Adrenal gland (tissue), 9 donors: ENCODE measurements at regions not wholly inside any gene's neighbourhood (a gene's known extent, or its start where the extent isn't known, plus 50 kb on each side); places are given as distances from the start of the nearest gene placed in this dataset.

Experiments
- DNase-seq, 7 donors: peaks; one replicate each; pipeline ENCODE4 v3.0.0-alpha.2; 2019 to 2020
- H3K27ac ChIP-seq, 5 donors: fragments of 200-600 bp; sonication (generic) in 4 of 5; 1 replicate in 3 of 5; 2 replicates in 2 of 5; pipeline versions ENCODE4 v1.5.1 to v1.8.0; 2016 to 2020; ENCODE audit warnings: mild to moderate bottlenecking in 1 of 5
- H3K27me3 ChIP-seq: fragments of 200-600 bp; 2 replicates; pipeline ENCODE4 v1.8.0; 2021
- H3K36me3 ChIP-seq, 2 donors: fragments of 200-600 bp; replicated peaks in 1 of 2; 1 replicate in 1 of 2; 2 replicates in 1 of 2; pipeline versions ENCODE4 v1.5.1 to v1.8.0; 2018 to 2022
- H3K4me1 ChIP-seq, 2 donors: fragments of 200-600 bp; replicated peaks in 1 of 2; 1 replicate in 1 of 2; 2 replicates in 1 of 2; pipeline versions ENCODE4 v1.5.1 to v1.8.0; 2018 to 2021
- H3K4me3 ChIP-seq, 4 donors: fragments of 200-600 bp; sonication (generic) in 3 of 4; one replicate each; pipeline ENCODE4 v1.5.1; 2016 to 2018
- H3K9me3 ChIP-seq, 3 donors: fragments of 200-600 bp; sonication (generic) in 1 of 3; replicated peaks in 1 of 3; 1 replicate in 2 of 3; 2 replicates in 1 of 3; pipeline versions ENCODE4 v1.5.1 to v1.8.0; 2016 to 2021
- POLR2A ChIP-seq, 2 donors: fragments of 450-650 bp; IDR thresholded peaks; one replicate each; pipeline ENCODE4 v1.6.1; 2017; ENCODE audit warnings: antibody characterized with exemption in 2 of 2, mild to moderate bottlenecking in 2 of 2, moderate library complexity in 1 of 2
- WGBS, 4 donors: extraction: QIAGEN DNeasy Blood & Tissue Kit in 2 of 4; methylation state at CpG; one replicate each; pipeline versions ENCODE4 v1.1.5 to v1.1.7; 2013 to 2017; 5-methylcytosine and 5-hydroxymethylcytosine counted together
- intact Hi-C, 2 donors: fragments of 100-400 bp; cut with DNase I; formaldehyde crosslinking; loops; one replicate each; pipeline versions ENCODE4 v1.14.1 to v1.15.0; 2022 to 2023
- TF ChIP-seq, protein P1 (sequence below), 6 experiments: fragments of 450-650 bp in 4 of 6; fragments of 200-600 bp in 2 of 6; sonication (generic) in 1 of 6; IDR thresholded peaks; 1 replicate in 5 of 6; 2 replicates in 1 of 6; pipeline versions ENCODE4 v1.5.1 to v1.8.0; 2016 to 2021; ENCODE audit warnings: antibody characterized with exemption in 6 of 6, mild to moderate bottlenecking in 2 of 6, moderate library complexity in 1 of 6
- donor health status: healthy with polysubstance abuse.
- donor health status: Bipolar disorder and iron deficiency.
- donor health status: DM: yes; HTN: yes; CAD: no.
- donor health status: DM: no; HTN: no; CAD: no.
- donor health status: DM: no; HTN: no; CAD: no.

DNA sequence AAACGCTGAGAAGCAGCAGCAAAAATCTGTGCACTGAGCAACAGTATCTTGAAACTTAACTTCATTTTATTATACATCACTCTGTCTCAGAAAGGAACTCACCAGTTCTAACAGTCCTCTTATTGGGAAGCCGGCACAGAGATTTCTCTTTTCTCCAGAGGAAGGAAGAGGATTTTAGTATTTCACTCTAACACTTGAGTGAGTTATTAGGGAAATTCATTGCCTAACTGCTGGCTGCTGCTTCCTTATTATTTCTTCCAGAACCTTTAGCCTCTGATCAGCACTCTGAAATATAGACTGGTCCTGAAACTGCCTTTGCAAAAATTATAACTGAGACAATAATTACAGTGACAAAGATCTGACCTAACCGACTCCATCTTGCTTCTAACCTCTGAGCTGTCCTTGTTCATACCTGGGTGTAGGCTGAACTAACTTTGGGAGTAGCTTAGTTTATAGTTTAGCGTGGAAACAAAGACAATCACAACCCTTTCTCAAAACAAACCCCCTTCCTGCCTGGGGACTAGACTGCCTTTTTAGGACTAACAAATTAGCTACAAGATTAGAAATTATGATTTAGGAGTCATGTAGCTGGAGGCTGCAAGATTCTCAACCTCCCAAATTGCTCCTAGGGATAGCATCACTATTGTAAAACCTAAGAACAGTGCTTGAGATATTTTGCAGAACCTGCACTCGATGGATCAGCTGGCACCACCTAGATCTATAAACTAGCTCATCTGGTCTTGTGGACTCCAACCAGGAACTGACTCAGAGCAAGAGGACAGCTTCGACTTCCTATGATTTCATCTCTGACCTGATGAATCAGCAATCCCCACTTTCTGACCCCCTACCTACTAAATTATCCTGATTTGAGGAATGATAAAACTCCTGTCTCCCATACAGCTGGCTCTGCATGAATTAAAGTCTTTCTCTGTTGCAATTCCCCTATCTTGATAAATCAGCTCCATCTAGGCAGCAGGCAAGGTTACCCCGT, 117.5 kb downstream of the DYRK2 start:
- H3K4me3 ChIP-seq = no peak overlapping the region
- H3K4me1 ChIP-seq = peaks cover 0 to 11% of the 10 kb centered on the region in 2 donors
- H3K27ac ChIP-seq = no peak overlapping the region
- TF ChIP-seq, protein P1, sequence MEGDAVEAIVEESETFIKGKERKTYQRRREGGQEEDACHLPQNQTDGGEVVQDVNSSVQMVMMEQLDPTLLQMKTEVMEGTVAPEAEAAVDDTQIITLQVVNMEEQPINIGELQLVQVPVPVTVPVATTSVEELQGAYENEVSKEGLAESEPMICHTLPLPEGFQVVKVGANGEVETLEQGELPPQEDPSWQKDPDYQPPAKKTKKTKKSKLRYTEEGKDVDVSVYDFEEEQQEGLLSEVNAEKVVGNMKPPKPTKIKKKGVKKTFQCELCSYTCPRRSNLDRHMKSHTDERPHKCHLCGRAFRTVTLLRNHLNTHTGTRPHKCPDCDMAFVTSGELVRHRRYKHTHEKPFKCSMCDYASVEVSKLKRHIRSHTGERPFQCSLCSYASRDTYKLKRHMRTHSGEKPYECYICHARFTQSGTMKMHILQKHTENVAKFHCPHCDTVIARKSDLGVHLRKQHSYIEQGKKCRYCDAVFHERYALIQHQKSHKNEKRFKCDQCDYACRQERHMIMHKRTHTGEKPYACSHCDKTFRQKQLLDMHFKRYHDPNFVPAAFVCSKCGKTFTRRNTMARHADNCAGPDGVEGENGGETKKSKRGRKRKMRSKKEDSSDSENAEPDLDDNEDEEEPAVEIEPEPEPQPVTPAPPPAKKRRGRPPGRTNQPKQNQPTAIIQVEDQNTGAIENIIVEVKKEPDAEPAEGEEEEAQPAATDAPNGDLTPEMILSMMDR (IDR thresholded peaks at IDR 0.05) = no peak
- intact Hi-C loops = no loop called here
- H3K36me3 ChIP-seq = no peaks in the 10 kb centered on the region
- WGBS, 4 donors = 61 to 67% (median 63%) methylated on average over 7 of the region's 7 CpGs
- no peaks in the 10 kb centered on the region for H3K27me3 ChIP-seq
- DNase-seq = peak in 4 of 7 donors; percentile 13 to 34 (median 27)
- H3K9me3 ChIP-seq = no peaks in the 10 kb centered on the region

DNA sequence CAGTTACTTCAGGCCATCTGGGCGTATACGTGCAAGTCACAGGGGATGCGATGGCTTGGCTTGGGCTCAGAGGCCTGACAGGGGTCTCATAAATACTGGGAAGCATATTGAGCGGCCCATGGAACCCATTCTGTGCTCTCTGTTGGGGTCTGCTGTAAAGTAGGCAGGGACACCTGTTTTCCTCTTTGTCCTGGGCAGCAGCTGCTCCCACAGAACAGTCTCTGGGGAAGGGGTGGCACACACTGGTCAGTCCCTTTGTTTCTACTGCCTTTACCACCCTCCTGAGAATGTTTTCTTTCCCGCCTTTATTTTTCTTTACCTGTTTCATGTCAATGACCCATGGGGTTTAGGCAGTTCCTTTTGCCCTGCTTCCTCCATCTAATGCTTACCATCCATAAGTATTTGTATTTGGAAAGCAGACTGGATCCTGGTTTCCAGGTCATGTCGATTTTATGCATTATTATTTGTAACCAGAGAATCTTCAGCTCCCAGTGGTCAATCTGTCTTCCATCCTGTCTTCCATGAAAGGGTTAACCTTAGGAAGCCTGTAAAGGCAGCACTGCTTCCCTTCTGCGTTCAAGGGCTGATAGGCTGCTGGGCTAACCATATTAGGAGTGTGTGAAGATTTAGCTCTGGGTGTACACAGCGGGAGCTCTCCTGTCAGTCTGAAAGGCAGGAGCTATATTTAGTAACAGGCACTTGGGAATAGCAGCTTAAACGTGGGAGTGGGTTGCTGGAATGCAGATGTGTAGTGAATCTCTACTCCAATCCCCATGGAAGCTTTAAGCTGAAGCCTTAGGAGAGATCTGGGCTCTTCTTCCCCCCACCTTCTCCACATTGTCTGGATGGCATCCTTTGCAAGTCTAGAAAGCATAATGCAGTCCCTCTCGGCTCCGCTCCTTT, 124.0 kb downstream of the DYRK2 start:
- intact Hi-C loops = no loop called here
- no peak overlapping the region for H3K27ac ChIP-seq
- WGBS, 4 donors = 44 to 59% (median 49%) methylated on average over 7 to 11 of the region's 11 CpGs

DNA sequence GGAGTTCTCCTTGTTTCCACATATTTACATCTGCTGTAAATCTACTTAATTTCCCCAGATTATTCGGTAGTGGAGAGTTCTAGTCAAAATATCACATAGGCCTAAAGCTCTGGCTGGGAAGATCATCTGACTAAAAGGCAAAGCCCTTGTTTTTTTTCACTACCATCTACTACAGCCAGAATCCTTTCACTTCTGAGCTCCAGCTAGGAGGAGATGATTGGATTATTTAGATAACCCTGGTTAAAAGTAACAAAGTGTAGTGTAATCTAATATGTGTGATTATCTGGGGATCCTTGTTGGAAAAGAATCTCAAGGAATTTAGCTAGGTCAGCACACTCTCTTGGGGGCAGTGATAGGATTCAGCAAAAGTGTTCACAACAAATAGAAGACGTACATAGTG, 125.4 kb downstream of the DYRK2 start:
- H3K4me1 ChIP-seq = no peaks in the 10 kb centered on the region
- intact Hi-C loops = no loop called here
- no peaks in the 10 kb centered on the region for H3K27me3 ChIP-seq
- no peaks in the 10 kb centered on the region for H3K9me3 ChIP-seq
- no peak for DNase-seq
- 57 to 80% (median 72%) methylated on average over 2 of the region's 2 CpGs for WGBS, 4 donors
- TF ChIP-seq, protein P1 (IDR thresholded peaks at IDR 0.05) = no peak
- TF ChIP-seq POLR2A (IDR thresholded peaks at IDR 0.05) = no peak
- no peak overlapping the region for H3K27ac ChIP-seq
- no peaks in the 10 kb centered on the region for H3K36me3 ChIP-seq
- no peak overlapping the region for H3K4me3 ChIP-seq

More for the DNA sequence above, 124.0 kb downstream of the DYRK2 start:
- TF ChIP-seq, protein P1 (IDR thresholded peaks at IDR 0.05) = no peak
- no peak for TF ChIP-seq POLR2A (IDR thresholded peaks at IDR 0.05)
- no peak for DNase-seq
- Histone ChIP-seq H3K36me3 (no peaks in the 10 kb centered on the region), H3K4me3 (no peak overlapping the region), H3K27me3 (no peaks in the 10 kb centered on the region), H3K4me1 (no peaks in the 10 kb centered on the region), H3K9me3 (no peaks in the 10 kb centered on the region)

DNA sequence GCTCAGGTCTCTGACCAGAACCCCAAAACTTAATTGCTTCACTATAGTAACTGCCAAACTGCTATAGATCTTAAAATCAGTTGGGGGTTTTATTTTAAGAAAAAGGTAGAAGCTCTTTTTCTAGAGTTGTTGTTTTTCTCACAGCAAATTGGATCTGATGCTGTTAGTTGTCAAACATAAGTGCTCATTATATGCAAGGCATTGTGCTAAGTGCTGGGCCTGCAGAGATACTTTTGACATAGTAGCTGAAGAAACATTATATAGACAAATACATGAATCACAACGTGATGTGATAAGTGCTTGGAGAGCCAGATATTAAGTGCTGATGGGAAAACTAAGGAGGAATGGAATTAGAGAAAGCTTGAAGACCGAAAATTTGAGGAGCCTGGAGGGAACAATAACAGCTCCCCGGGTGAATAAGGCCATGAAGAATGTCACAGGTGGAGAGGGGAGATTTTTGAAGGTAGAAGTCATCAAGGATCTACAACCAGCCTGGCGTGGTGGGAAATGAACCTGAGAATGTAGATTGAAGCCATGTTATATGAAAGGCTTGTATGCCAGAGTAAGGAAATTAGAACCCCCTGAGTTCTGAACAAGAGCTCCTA, 126.5 kb downstream of the DYRK2 start:
- TF ChIP-seq, protein P1 (IDR thresholded peaks at IDR 0.05) = no peak
- no peak for TF ChIP-seq POLR2A (IDR thresholded peaks at IDR 0.05)
- intact Hi-C loops = no loop called here
- Histone ChIP-seq H3K36me3 (no peaks in the 10 kb centered on the region), H3K27me3 (no peaks in the 10 kb centered on the region), H3K27ac (no peak overlapping the region), H3K4me3 (no peak overlapping the region), H3K9me3 (no peaks in the 10 kb centered on the region), H3K4me1 (no peaks in the 10 kb centered on the region)
- no peak for DNase-seq
- WGBS, 4 donors = 84 to 91% (median 88%) methylated on average over 4 of the region's 4 CpGs
